Skeletal muscle satellite cell (primary cell): ENCODE measurements at regions not wholly inside any gene's neighbourhood (a gene's known extent, or its start where the extent isn't known, plus 50 kb on each side); places are given as distances from the start of the nearest gene placed in this dataset.
"Not testable (repeated sequence)": the region's sequence is repeated elsewhere in the genome, so short reads cannot be mapped to it uniquely, and the experiment has no call there.

Source experiments
- H3K27me3 ChIP-seq: 2 replicates; pipeline ENCODE4 v1.7.0; 2013; ENCODE audit warnings: low read length; ENCODE audit not compliant: control insufficient read depth, insufficient read depth
- H3K36me3 ChIP-seq: 2 replicates; pipeline ENCODE4 v1.7.0; 2013; ENCODE audit warnings: mild to moderate bottlenecking, control low read depth, low read length; ENCODE audit not compliant: insufficient read depth
- H3K4me1 ChIP-seq: 2 replicates; pipeline ENCODE4 v1.7.0; 2013; ENCODE audit warnings: low read length; ENCODE audit not compliant: control insufficient read depth, insufficient read depth
- H3K4me2 ChIP-seq: 2 replicates; pipeline ENCODE4 v1.7.0; 2013; ENCODE audit warnings: mild to moderate bottlenecking, low read length
- H3K4me3 ChIP-seq: 2 replicates; pipeline ENCODE4 v1.7.0; 2013; ENCODE audit warnings: low read length
- H3K9ac ChIP-seq: 2 replicates; pipeline ENCODE4 v1.7.0; 2013; ENCODE audit warnings: mild to moderate bottlenecking, low read depth, low read length, moderate library complexity
- H3K9me3 ChIP-seq: replicated peaks from 2 replicates; pipeline ENCODE4 v1.7.0; 2013; ENCODE audit warnings: mild to moderate bottlenecking, control low read depth, low read length

- Histone ChIP-seq H3K4me2 (no peak overlapping the region), H3K9ac (no peak overlapping the region), H3K27me3 (no peaks in the 10 kb centered on the region), H3K4me3 (no peak overlapping the region), H3K9me3 (peaks cover 8% of the 10 kb centered on the region), H3K4me1 (no peaks in the 10 kb centered on the region), H3K36me3 (no peaks in the 10 kb centered on the region)
Observed at GRCh38 chr12:131274061-131274460, 320.4 kb downstream of the ADGRD1 start.

- Histone ChIP-seq H3K9me3 (peaks cover 8% of the 10 kb centered on the region), H3K4me1 (no peaks in the 10 kb centered on the region), H3K9ac (no peak overlapping the region), H3K27me3 (no peaks in the 10 kb centered on the region), H3K4me3 (no peak overlapping the region), H3K4me2 (no peak overlapping the region), H3K36me3 (no peaks in the 10 kb centered on the region)
Observed at GRCh38 chr12:131274906-131275305, 321.2 kb downstream of the ADGRD1 start.

- Histone ChIP-seq H3K9me3 (peaks cover 8% of the 10 kb centered on the region), H3K4me3 (no peak overlapping the region), H3K4me1 (no peaks in the 10 kb centered on the region), H3K36me3 (no peaks in the 10 kb centered on the region), H3K27me3 (no peaks in the 10 kb centered on the region), H3K4me2 (no peak overlapping the region), H3K9ac (no peak overlapping the region)
Observed at GRCh38 chr12:131275824-131276223, 322.1 kb downstream of the ADGRD1 start.

GRCh38 chr12:131276501-131277185 is 322.9 kb downstream of the ADGRD1 start:
- Histone ChIP-seq H3K4me3 (no peak overlapping the region), H3K4me1 (no peaks in the 10 kb centered on the region), H3K36me3 (no peaks in the 10 kb centered on the region), H3K9ac (no peak overlapping the region), H3K9me3 (peaks cover 8% of the 10 kb centered on the region), H3K4me2 (no peak overlapping the region), H3K27me3 (no peaks in the 10 kb centered on the region)

- H3K4me3 ChIP-seq, H3K27me3 ChIP-seq, H3K9ac ChIP-seq, H3K4me2 ChIP-seq, H3K36me3 ChIP-seq, H3K9me3 ChIP-seq, H3K4me1 ChIP-seq: not testable (repeated sequence)
Observed at GRCh38 chr12:131277186-131278091, 323.7 kb downstream of the ADGRD1 start.

- not testable (repeated sequence) for H3K4me3 ChIP-seq, H3K27me3 ChIP-seq, H3K36me3 ChIP-seq, H3K9ac ChIP-seq, H3K4me1 ChIP-seq, H3K4me2 ChIP-seq
- H3K9me3 ChIP-seq: peaks cover 11% of the 10 kb centered on the region
Observed at GRCh38 chr12:131278451-131279115, 324.9 kb downstream of the ADGRD1 start.

GRCh38 chr12:131279281-131279921 is 325.7 kb downstream of the ADGRD1 start:
- Histone ChIP-seq H3K27me3 (no peaks in the 10 kb centered on the region), H3K36me3 (no peaks in the 10 kb centered on the region), H3K9ac (no peak overlapping the region), H3K9me3 (peaks cover 13% of the 10 kb centered on the region), H3K4me3 (no peak overlapping the region), H3K4me2 (no peak overlapping the region), H3K4me1 (no peaks in the 10 kb centered on the region)

GRCh38 chr12:131280426-131280825 is 326.7 kb downstream of the ADGRD1 start:
- H3K9ac ChIP-seq: no peak overlapping the region
- no peak overlapping the region for H3K4me3 ChIP-seq
- H3K9me3 ChIP-seq: peaks cover 10% of the 10 kb centered on the region
- H3K36me3 ChIP-seq: no peaks in the 10 kb centered on the region
- no peaks in the 10 kb centered on the region for H3K4me1 ChIP-seq
- H3K4me2 ChIP-seq: no peak overlapping the region
- H3K27me3 ChIP-seq: no peaks in the 10 kb centered on the region

GRCh38 chr12:131281016-131281415 is 327.3 kb downstream of the ADGRD1 start:
- H3K4me2 ChIP-seq: no peak overlapping the region
- H3K9ac ChIP-seq: no peak overlapping the region
- peaks cover 9% of the 10 kb centered on the region for H3K9me3 ChIP-seq

GRCh38 chr12:131282292-131283080 is 328.8 kb downstream of the ADGRD1 start:
- Histone ChIP-seq H3K9ac (no peak overlapping the region), H3K27me3 (no peaks in the 10 kb centered on the region), H3K9me3 (peaks cover 11% of the 10 kb centered on the region), H3K4me2 (no peak overlapping the region), H3K4me3 (no peak overlapping the region), H3K36me3 (no peaks in the 10 kb centered on the region), H3K4me1 (no peaks in the 10 kb centered on the region)

More at GRCh38 chr12:131281016-131281415, 327.3 kb downstream of the ADGRD1 start:
- H3K36me3 ChIP-seq: no peaks in the 10 kb centered on the region
- H3K4me1 ChIP-seq: no peaks in the 10 kb centered on the region
- no peak overlapping the region for H3K4me3 ChIP-seq
- H3K27me3 ChIP-seq: no peaks in the 10 kb centered on the region
